ENCODE measurements at regions not wholly inside any gene's neighbourhood (a gene's known extent, or its start where the extent isn't known, plus 50 kb on each side); places are given as distances from the start of the nearest gene placed in this dataset.

DNA sequence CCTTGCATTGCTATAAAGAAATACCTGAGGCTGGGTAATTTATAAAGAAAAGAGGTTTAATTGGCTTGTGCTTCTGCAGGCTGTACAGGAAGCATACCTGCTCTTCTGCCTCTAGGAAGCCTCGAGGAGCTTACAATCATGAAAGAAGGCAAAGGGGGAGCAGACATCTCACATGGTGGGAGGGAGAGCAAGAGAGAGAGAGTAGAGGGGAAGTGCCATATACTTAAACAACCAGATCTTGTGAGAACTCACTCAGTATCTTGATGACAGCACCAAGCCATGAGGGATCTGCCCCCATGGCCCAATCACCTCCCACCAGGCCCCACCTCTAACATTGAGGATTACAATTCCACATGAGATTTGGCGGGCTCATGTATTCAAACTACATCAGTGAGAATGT, 79.1 kb upstream of the HECW1 start:
- Histone ChIP-seq H3K79me1 (ENCODE audit: low read depth, low read length) (no peaks in the 10 kb centered on the region), H2BK20ac (ENCODE audit: low read length) (no peak overlapping the region), H3K27ac (ENCODE audit: low read depth, low read length) (no peak overlapping the region), H3K23ac (ENCODE audit: insufficient read length) (no peak overlapping the region), H2AK5ac (ENCODE audit: low read depth, low read length) (no peak overlapping the region), H3K4me1 (replicated peaks in 1 of 4; ENCODE audit: control insufficient read depth in 3 of 4, insufficient read depth in 4 of 4, low read length in 3 of 4) (no peaks in the 10 kb centered on the region), H4K5ac (ENCODE audit: insufficient read length, low read depth, low read length) (no peak overlapping the region), H3K56ac (replicated peaks; ENCODE audit: insufficient read length, low read depth, low read length) (no peak overlapping the region), H4K20me1 (replicated peaks in 1 of 2; ENCODE audit: control insufficient read depth in 1 of 2, insufficient read depth in 2 of 2, low read length in 2 of 2) (no peaks in the 10 kb centered on the region), H3K27me3 (replicated peaks in 1 of 4; ENCODE audit: control insufficient read depth in 3 of 4, extremely low read depth in 1 of 4, insufficient read depth in 3 of 4, low read length in 3 of 4) (no peaks in the 10 kb centered on the region), H3K79me2 (ENCODE audit: control insufficient read depth in 1 of 2, insufficient read depth in 2 of 2, low read length in 2 of 2) (no peaks in the 10 kb centered on the region), H2BK15ac (ENCODE audit: low read length) (no peak overlapping the region), H2BK5ac (ENCODE audit: low read depth, low read length) (no peak overlapping the region), H3K4ac (replicated peaks; ENCODE audit: insufficient read length, low read depth, low read length) (no peak overlapping the region), H4K91ac (replicated peaks; ENCODE audit: insufficient read length, low read length) (no peak overlapping the region), H2AFZ (ENCODE audit: low read length) (no peak overlapping the region), H3K14ac (ENCODE audit: insufficient read length) (no peak overlapping the region), H3K9ac (replicated peaks in 1 of 4; ENCODE audit: extremely low read depth in 1 of 4, low read depth in 3 of 4, low read length in 3 of 4) (no peak overlapping the region), H2BK12ac (ENCODE audit: low read depth, low read length) (no peak overlapping the region), H3K4me3 (ENCODE audit: extremely low read depth in 1 of 4, insufficient read depth in 2 of 4, low read depth in 3 of 4, low read length in 4 of 4) (no peak overlapping the region), H2BK120ac (replicated peaks; ENCODE audit: low read depth, low read length) (no peak overlapping the region), H3K9me3 (ENCODE audit: insufficient read depth in 2 of 2, low read depth in 1 of 2, low read length in 1 of 2) (no peaks in the 10 kb centered on the region), H3K4me2 (ENCODE audit: insufficient read depth in 1 of 2, low read depth in 2 of 2, low read length in 2 of 2) (no peak overlapping the region), H3K36me3 (ENCODE audit: control insufficient read depth in 2 of 4, insufficient read depth in 4 of 4, low read length in 3 of 4) (no peaks in the 10 kb centered on the region), H3K18ac (ENCODE audit: extremely low read depth, low read length) (no peak overlapping the region), H3K23me2 (ENCODE audit: low read depth, low read length) (no peaks in the 10 kb centered on the region), H4K8ac (ENCODE audit: extremely low read depth, insufficient read depth, low read length) (no peak overlapping the region)
- ChIA-PET POLR2A (ENCODE audit: partially characterized antibody) (no interaction called here), CTCF (ENCODE audit: partially characterized antibody) (interaction anchor here (0.6 kb wide), 1 partner anchor 195 kb away, joined by 5 read pairs; no protein-coding TSS in a partner anchor)
- FAIRE-seq (no peak), DNase-seq (ENCODE audit: low read depth in 1 of 2, low spot score in 2 of 2) (no peak)
- WGBS, 2 experiments (ENCODE audit: extremely low coverage in 1 of 2, insufficient coverage in 1 of 2, insufficient read length in 1 of 2, insufficient replicate concordance in 2 of 2, low coverage in 1 of 2, low lambda C conversion rate in 2 of 2, missing lambda C conversion rate in 1 of 2): 93% methylated on average over 2 of the region's 2 CpGs; no CpG with 5 or more reads in 1 of the 2 experiments
- TF ChIP-seq CHD1 (IDR thresholded peaks at IDR 0.05; ENCODE audit: low read depth, low read length) (no peak), RFX5 (IDR thresholded peaks at IDR 0.05; ENCODE audit: borderline replicate concordance, low read depth, low read length) (no peak), KDM5A (IDR thresholded peaks at IDR 0.05; ENCODE audit: low read length) (no peak), KDM4A (IDR thresholded peaks at IDR 0.05; ENCODE audit: low read depth, low read length, severe bottlenecking) (no peak), SAP30 (IDR thresholded peaks at IDR 0.05; ENCODE audit: insufficient read depth, insufficient replicate concordance, low read length) (no peak), CTBP2 (IDR thresholded peaks at IDR 0.05; ENCODE audit: borderline replicate concordance, insufficient read depth, insufficient read length, low read length) (no peak), POU5F1 (IDR thresholded peaks at IDR 0.05; ENCODE audit: low read depth, low read length) (no peak), TBP (IDR thresholded peaks at IDR 0.05; ENCODE audit: low read depth, low read length) (no peak), NRF1 (IDR thresholded peaks at IDR 0.05; ENCODE audit: low read depth, low read length) (no peak), ZNF274 (IDR thresholded peaks at IDR 0.05; ENCODE audit: borderline replicate concordance, extremely low read depth, low read length) (no peak), YY1 (IDR thresholded peaks at IDR 0.05; ENCODE audit: low read depth, low read length) (no peak), BCL11A (IDR thresholded peaks at IDR 0.05; ENCODE audit: low read depth in 2 of 2, low read length in 2 of 2) (no peak), SRF (IDR thresholded peaks at IDR 0.05; ENCODE audit: low read depth, low read length) (no peak), ASH2L (IDR thresholded peaks at IDR 0.05; ENCODE audit: low read length) (no peak), RAD21 (IDR thresholded peaks at IDR 0.05 in 1 of 2, conservative IDR thresholded peaks at IDR 0.05 in 1 of 2; ENCODE audit: low read depth in 2 of 2, low read length in 2 of 2) (no peak), TAF7 (optimal IDR thresholded peaks at IDR 0.05; ENCODE audit: borderline replicate concordance, low read depth, low read length) (no peak)

All from H1 (cell line).